ENCODE measurements at regions not wholly inside any gene's neighbourhood (a gene's known extent, or its start where the extent isn't known, plus 50 kb on each side); places are given as distances from the start of the nearest gene placed in this dataset.
"Not testable (repeated sequence)": the region's sequence is repeated elsewhere in the genome, so short reads cannot be mapped to it uniquely, and the experiment has no call there.

- not testable (repeated sequence) for DNase-seq
Observed at GRCh38 chr15:29648415-29648814, 173.9 kb downstream of the TJP1 start.

GRCh38 chr15:29645841-29646240 lies 176.4 kb downstream of the TJP1 start:
- no peak for DNase-seq

GRCh38 chr15:29644361-29644760 lies 177.9 kb downstream of the TJP1 start:
- not testable (repeated sequence) for DNase-seq

- no peak for DNase-seq
Observed at GRCh38 chr15:29638781-29639180, 183.5 kb downstream of the TJP1 start.

DNA sequence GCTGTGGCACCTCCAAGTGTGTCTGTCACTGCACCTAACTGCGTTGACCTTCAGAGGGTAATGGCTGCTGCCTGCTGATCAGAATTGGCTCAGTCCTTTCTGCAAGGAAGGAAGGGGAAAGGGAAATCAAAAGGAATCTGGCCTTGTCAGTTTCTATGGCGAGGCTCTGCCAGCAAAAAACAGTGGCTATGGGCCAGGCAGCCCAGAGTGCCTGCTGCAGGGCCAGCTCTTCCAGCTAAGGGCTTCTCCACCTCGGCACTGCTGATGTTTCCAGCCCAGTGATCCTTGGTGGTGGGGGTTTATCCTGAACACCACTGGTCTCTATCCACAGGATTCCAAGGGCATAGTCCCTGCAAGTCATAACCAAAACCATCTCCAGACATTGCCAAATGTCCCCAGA lies 184.3 kb downstream of the TJP1 start:
- no peak for DNase-seq

- DNase-seq = no peak
Observed at GRCh38 chr15:29637555-29637954, 184.7 kb downstream of the TJP1 start.

- DNase-seq = no peak
Observed at GRCh38 chr15:29636921-29637320, 185.3 kb downstream of the TJP1 start.

DNA sequence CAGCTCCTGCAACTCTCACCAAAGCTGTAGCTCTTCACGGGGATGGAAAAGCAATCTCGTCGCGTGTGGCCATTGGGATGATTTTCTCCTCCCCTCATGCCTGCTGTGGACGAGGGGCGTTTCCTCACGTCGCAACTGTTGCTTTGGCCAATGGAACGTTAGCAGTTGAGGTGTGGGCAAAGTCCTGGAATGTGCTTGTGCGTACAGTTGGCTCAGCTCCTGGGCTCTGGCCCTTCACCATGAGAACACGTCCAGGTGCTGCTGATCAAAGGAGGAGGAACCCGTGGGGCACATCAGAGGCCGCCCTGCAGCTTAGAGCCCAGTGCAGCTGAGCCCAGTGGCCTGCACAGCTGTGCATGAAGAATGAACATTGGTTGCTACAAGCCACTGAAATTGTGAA lies 186.1 kb downstream of the TJP1 start:
- peak; percentile 28 for DNase-seq

DNA sequence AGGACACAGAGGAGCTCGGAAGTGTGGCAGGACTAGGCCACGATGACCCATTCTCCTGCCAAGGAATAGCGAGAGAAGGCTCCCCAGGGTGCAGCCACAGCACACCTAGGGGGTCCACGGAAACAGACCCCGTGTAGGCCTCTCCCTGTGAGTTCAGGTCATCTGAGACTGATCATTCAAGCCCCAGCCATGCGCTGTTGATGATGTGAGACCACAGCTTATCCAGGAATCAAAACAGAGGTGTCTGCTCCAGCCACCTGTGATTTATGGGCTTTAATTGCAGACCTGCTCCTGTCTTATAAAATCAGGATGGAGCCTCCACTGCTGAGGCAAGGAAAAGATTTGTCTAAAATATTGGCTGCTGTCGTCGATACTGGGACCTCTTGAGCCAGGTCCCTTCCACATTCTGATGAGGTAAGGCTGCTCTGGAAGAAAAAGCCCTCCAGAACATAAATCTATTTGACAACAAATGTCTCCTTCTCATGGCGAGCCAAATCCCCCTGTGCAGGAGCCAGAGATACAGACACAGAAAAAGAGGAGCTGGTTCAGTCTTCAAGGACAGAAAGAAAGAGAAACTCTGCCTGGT lies 186.7 kb downstream of the TJP1 start:
- DNase-seq = peak; percentile 41

DNA sequence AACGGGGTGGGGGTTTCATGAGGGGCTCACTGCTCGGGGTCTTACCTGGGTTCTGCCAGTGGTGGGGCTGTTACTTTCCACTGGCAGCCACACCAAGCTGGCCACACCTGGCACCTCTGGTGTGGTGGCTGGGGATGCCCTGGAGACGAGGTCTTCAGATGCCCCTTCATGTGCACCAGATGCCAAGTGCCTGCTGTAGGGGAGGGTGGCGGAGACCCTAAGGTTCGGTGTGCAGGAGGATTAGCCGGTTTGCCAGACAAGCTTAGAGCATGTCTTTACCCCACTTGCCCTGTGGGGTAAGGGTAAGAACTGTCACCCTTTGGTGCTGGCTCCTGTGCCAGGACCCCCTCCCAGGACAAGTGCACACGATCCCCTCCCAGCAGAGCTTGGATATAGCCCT lies 188.3 kb downstream of the TJP1 start:
- no peak for DNase-seq

DNA sequence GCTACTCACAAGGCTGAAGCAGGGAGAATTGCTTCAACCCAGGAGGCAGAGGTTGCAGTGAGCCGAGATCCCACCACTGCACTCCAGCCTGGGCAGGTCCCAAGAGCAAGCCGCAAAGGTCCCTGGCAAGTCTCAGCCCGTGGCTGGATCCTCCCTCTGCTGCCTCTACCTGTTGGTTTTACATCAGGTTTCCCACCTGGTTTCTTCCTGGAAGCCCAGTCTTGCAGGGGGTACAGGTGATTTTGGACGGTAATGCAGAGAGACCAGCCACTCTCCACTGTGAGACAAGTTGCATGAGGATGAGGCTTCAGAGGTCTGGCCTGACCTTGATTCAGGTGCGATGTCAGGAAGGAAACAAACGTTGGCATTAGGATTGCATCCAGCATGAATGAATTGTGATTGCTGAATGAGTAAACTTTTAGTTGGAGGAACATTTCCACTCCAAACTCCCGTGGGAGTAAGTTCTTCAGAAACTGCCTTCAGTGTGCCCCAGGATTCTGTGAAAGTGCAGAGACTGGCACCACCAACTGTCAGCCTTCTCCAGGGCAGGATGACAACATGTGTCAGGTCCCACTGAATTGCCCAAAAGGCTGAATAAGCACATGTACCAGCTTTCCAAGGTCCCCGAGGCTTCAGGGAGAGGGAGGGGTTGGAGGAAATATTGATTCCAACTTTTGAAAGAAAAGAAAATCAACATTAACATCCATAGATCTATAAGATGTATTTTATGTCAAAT lies 189.4 kb downstream of the TJP1 start:
- no peak for DNase-seq

DNA sequence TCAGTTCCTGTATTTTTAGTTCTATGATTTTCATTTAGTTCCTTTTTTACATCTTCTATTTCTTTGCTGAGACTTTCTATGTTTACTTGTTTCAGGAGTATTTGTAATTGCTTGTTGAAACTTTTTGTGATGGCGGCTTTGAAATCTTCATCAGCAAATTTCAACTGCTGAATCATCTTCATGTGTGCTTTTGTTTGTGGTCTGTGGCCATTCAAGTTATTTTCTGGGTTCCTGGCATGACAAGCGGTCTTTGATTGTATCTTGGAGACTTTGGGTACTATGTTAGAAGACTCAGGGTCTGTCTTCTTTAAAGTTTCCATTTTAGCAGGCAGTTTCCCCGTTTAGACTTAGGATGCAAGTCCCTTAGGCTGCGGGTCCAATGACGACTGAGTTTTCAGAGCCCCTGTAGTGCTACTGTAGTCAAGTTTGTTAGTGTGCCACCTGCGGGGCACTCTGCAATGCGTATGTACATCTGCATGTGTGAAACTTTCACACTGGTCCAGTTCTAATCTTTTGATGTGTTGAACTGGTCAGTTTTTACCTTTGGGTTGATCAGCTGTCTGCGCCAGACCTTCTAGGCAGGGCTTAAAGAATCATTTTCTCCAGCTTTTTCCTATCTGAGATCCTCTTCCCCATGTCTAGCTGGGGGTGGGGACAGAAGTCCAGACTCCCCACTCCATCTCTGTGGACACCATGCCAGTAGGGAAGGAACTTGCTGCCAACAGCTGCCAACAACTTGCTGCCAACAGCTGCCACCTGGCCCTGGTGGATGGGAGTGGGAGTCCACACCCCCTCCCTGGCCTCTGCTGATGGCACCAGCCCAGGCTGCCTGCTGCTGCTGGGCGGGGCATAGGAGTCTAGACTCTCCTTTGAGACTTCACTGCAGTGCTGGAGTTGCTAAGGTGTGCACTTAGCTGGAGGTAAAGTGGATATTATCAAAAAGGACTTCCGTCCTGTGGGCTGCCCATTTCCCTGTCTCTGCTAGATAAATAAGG lies 190.9 kb downstream of the TJP1 start:
- DNase-seq = no peak

DNA sequence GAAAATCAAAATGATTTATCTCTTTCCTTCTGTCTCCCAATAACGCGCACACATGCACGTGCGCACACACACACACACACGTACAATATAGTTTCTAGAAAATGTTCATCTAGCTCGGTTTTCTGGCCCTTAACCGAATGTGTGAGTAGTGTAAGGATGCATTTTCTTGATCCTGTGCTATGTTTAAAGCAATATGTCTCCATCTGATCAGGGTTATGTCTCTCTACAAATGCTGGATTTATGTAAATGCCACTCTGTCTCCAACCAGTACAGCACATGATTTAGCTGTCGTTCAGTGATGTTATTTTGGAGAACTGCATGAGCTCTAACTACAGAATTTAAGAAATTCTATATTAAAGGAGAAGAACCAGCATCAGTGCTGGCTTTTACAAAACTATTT lies 198.0 kb downstream of the TJP1 start:
- no peak for DNase-seq

- DNase-seq = no peak
Observed at GRCh38 chr15:29623116-29623639, 199.1 kb downstream of the TJP1 start.

DNA sequence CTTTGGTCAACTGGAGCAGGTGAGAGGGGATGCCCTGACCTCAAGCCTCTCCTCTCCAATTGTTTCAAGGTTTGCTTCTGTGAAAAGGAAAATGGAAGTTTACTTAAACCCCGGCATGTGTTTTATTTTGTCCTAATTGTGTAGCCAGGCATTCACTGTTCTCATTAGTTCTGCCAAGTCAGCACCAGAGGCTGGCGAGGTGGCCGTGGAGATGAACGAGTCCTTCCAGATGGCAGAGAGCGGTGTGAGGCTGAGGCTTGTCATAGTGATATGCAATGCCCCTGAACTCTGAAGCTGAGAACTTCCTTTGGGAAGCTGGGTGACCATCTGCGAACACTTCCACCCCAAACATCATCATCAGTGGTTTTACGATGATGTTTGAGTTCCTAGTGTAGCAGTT lies 199.6 kb downstream of the TJP1 start:
- DNase-seq = no peak

DNA sequence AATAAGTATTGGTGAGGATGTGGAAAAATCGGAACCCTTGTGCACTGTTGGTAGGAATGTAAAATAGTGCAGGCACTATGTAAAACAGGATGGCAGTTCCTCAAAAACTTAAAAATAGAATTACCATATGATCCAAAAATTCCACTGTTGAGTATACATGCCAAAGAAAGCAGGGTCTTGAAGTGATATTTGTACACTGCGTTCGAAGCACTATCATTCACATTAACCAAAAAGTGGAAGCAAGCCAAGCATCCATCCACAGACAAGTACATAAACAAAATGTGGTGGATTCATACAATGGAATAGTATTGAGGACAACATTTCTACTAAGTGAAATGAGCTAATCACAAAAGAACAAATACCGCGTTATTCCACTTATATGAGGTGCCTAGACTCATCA lies 200.7 kb downstream of the TJP1 start:
- peak; percentile 9 for DNase-seq

GRCh38 chr15:29618586-29618985 lies 203.7 kb downstream of the TJP1 start:
- no peak for DNase-seq

DNA sequence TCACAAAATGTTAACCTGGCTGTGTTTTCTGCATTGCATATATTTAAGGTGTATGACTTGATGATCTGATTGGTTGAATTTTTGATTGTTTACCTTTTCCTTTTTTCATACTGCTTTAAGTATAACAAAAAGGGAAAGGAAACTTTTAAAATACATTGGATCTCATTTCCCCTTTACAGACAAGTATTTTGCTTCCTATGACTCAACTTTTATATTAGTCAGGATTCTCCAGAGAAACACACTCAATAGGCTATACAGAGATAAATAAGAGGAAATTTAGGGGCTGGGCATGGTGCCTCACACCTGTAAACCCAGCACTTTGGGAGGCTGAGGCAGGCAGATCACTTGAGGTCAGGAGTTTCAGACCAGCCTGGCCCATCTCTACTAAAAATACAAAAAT lies 205.8 kb downstream of the TJP1 start:
- no peak for DNase-seq

GRCh38 chr15:29615791-29616190 lies 206.5 kb downstream of the TJP1 start:
- DNase-seq = no peak

GRCh38 chr15:29613951-29614382 lies 208.3 kb downstream of the TJP1 start:
- no peak for DNase-seq

GRCh38 chr15:29612701-29613100 lies 209.6 kb downstream of the TJP1 start:
- DNase-seq = no peak

DNA sequence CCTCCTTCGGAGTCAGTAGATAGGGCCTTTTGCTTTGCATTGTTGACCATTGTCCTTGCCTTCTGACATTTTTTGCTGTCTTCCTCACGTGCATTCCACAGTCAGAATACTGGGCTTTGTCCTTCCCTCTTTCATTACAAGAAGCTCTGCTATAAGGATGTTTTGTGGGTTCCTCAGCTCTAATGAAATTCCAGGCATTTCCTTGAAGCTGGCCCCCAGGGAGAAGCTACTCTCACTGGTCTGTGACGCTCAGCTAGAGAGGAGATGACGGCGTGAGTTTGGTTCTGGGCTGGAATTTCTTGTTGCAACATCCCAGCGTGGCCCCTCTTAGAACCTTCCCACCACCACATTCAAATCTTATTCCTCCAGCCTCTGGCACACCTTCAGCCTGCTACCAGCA lies 210.2 kb downstream of the TJP1 start:
- no peak for DNase-seq

Measured in renal pelvis (tissue), 1 donor.